ENCODE measurements at regions not wholly inside any gene's neighbourhood (a gene's known extent, or its start where the extent isn't known, plus 50 kb on each side); places are given as distances from the start of the nearest gene placed in this dataset.

DNA sequence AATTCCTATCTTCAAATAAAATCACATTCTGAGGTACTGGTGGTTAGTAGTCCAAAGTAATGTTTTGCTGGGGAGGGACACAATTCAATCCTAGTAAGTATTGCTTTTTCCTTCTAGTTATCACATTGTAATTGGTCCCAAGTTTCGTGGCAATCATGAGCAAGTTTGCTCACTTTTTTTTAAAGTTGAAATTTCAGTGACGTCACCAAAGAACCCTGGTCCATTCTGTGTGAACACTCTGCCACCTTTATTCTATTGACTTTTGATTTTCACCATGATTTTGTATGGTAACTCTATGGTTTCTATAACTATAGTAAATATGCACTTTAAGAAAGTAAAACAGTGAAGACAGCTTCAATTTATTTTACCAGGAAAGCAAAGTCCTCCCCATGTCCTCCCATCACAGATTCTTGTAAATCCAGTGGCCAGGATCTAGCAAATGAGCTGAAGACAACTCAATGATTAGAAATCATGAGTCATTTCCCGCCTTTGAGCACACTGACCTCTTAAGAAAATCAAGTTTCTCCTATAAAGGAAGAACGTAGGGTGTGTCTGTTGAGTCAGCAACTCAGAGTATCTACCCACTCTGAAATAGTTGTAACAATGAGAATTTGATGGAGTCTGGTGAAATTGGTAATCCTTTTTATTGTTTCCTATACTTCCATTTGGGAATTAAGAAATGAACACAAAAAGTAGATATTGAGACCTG, 1306.6 kb upstream of the PABPC4L start:
- Histone ChIP-seq H3K36me3 (no peaks in the 10 kb centered on the region), H3K27ac (no peak overlapping the region), H3K4me1 (no peaks in the 10 kb centered on the region), H3K9me3 (peaks cover 0 to 5% (median 0%) of the 10 kb centered on the region in 8 donors), H3K27me3 (replicated peaks in 1 of 7) (no peaks in the 10 kb centered on the region), H3K4me3 (no peak overlapping the region)
- TF ChIP-seq, protein P1, sequence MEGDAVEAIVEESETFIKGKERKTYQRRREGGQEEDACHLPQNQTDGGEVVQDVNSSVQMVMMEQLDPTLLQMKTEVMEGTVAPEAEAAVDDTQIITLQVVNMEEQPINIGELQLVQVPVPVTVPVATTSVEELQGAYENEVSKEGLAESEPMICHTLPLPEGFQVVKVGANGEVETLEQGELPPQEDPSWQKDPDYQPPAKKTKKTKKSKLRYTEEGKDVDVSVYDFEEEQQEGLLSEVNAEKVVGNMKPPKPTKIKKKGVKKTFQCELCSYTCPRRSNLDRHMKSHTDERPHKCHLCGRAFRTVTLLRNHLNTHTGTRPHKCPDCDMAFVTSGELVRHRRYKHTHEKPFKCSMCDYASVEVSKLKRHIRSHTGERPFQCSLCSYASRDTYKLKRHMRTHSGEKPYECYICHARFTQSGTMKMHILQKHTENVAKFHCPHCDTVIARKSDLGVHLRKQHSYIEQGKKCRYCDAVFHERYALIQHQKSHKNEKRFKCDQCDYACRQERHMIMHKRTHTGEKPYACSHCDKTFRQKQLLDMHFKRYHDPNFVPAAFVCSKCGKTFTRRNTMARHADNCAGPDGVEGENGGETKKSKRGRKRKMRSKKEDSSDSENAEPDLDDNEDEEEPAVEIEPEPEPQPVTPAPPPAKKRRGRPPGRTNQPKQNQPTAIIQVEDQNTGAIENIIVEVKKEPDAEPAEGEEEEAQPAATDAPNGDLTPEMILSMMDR (IDR thresholded peaks at IDR 0.05 in 8 of 11, conservative IDR thresholded peaks at IDR 0.05 in 3 of 11) = no peak
- TF ChIP-seq POLR2A (IDR thresholded peaks at IDR 0.05) = no peak
- no peak for TF ChIP-seq POLR2AphosphoS5 (IDR thresholded peaks at IDR 0.05)
- WGBS, 5 donors = 64 to 78% (median 66%) methylated on average over 4 of the region's 4 CpGs
- no peak for DNase-seq
- intact Hi-C loops (cut with DNase I; ENCODE audit: low total_unique reads) = no loop called here

DNA sequence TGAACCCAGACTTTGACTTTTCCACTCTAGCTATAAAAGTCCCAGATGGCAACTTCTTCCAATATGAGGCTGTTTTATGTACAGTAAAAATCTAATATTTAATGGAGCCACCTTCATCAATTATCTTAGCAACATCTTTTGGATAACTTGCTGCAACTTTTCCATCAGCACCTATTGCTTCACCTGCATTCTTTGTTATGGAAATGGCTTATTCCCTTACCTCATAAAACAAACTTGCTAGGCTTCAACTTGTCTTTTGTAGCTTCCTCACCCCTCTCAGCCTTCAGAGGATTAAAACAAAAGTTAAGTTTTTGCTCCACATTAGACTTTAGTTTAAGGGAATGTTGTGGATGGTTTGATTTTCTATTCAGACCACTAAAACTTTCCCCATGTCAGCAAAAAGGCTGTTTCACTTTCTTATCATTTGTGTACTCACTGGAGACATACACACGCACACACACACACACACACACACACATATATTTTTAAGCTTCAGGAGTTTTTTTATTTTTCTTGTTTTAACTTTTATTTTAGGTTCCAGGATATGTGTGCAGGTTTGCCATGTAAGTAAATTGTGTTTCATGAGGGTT, 1296.1 kb upstream of the PABPC4L start:
- Histone ChIP-seq H3K27ac (no peak overlapping the region), H3K4me1 (no peaks in the 10 kb centered on the region), H3K36me3 (no peaks in the 10 kb centered on the region), H3K27me3 (replicated peaks in 1 of 7) (no peaks in the 10 kb centered on the region), H3K9me3 (peaks cover 0 to 4% (median 0%) of the 10 kb centered on the region in 8 donors), H3K4me3 (no peak overlapping the region)
- TF ChIP-seq POLR2A (IDR thresholded peaks at IDR 0.05) (no peak), POLR2AphosphoS5 (IDR thresholded peaks at IDR 0.05) (no peak)
- TF ChIP-seq, protein P1 (IDR thresholded peaks at IDR 0.05 in 8 of 11, conservative IDR thresholded peaks at IDR 0.05 in 3 of 11) = no peak
- DNase-seq = no peak
- 24 to 88% (median 79%) methylated on average over 1 of the region's 1 CpG for WGBS, 5 donors
- intact Hi-C loops (cut with DNase I; ENCODE audit: low total_unique reads) = no loop called here

DNA sequence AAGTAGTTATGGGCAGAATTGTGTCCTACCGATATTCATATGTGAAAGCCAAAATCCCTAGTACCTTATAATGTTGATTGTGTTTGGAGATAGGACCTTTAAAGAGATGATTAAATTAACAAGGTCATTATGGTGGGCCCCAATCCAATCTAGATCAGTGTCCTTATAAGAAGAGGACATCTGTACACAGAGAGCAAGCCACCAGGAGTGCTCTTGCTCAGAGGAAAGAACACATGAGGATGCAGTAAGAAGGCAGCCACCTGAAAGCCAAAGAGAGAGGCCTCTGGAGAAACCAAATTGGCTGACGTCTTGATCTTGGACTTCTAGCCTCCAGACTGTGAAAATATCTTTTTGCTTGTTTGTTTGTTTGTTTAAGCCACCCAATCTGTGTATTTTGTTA, 1290.8 kb upstream of the PABPC4L start:
- WGBS, 5 donors = 75 to 85% (median 78%) methylated on average over 2 of the region's 2 CpGs
- Histone ChIP-seq H3K36me3 (no peaks in the 10 kb centered on the region), H3K4me3 (no peak overlapping the region), H3K27ac (no peak overlapping the region), H3K27me3 (replicated peaks in 1 of 7) (no peaks in the 10 kb centered on the region), H3K9me3 (no peaks in the 10 kb centered on the region), H3K4me1 (no peaks in the 10 kb centered on the region)
- intact Hi-C loops (cut with DNase I; ENCODE audit: low total_unique reads) = no loop called here
- TF ChIP-seq, protein P1 (IDR thresholded peaks at IDR 0.05 in 8 of 11, conservative IDR thresholded peaks at IDR 0.05 in 3 of 11) = no peak
- TF ChIP-seq POLR2AphosphoS5 (IDR thresholded peaks at IDR 0.05) = no peak
- no peak for TF ChIP-seq POLR2A (IDR thresholded peaks at IDR 0.05)
- DNase-seq = no peak

DNA sequence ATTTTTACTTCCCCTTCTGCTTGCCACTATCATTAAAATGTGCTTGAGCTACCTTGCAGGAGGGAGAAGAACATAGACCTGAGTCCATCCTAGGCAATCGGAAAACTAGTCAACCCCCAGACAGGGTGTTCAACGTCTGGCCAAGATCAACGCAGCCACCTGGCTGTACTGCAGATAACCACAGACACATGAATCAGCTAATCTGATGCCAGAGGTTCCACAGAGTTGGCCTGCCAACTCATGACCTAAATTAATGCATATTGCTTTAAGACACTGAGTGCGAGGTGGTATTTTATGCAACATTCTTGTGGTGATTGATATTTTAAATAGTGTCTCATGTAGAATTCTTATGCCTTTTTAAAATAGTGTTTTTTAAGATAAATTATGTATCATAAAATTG, 1283.8 kb upstream of the PABPC4L start:
- Histone ChIP-seq H3K4me1 (no peaks in the 10 kb centered on the region), H3K27me3 (replicated peaks in 1 of 7) (no peaks in the 10 kb centered on the region), H3K27ac (no peak overlapping the region), H3K4me3 (no peak overlapping the region), H3K36me3 (no peaks in the 10 kb centered on the region), H3K9me3 (peaks cover 0 to 4% (median 0%) of the 10 kb centered on the region in 8 donors)
- DNase-seq = no peak
- TF ChIP-seq POLR2AphosphoS5 (IDR thresholded peaks at IDR 0.05) = no peak
- no peak for TF ChIP-seq POLR2A (IDR thresholded peaks at IDR 0.05)
- TF ChIP-seq, protein P1 (IDR thresholded peaks at IDR 0.05 in 8 of 11, conservative IDR thresholded peaks at IDR 0.05 in 3 of 11) = no peak
- 65 to 91% (median 81%) methylated on average over 4 of the region's 4 CpGs for WGBS, 5 donors
- intact Hi-C loops (cut with DNase I; ENCODE audit: low total_unique reads) = no loop called here
